Islet precursor cell (in vitro differentiated cells): ENCODE measurements at regions not wholly inside any gene's neighbourhood (a gene's known extent, or its start where the extent isn't known, plus 50 kb on each side); places are given as distances from the start of the nearest gene placed in this dataset.
"Not testable (repeated sequence)": the region's sequence is repeated elsewhere in the genome, so short reads cannot be mapped to it uniquely, and the experiment has no call there.

Source experiments
- DNase-seq: peaks from one replicate; pipeline ENCODE4 v3.0.0-alpha.2; 2018

- DNase-seq: no peak
Measured at GRCh38 chr2:207416900-207417299, 112.9 kb upstream of the CREB1 start.

GRCh38 chr2:207417301-207417718, 112.5 kb upstream of the CREB1 start:
- no peak for DNase-seq

GRCh38 chr2:207418419-207418818, 111.3 kb upstream of the CREB1 start:
- no peak for DNase-seq

- DNase-seq: no peak
Measured at GRCh38 chr2:207419331-207419730, 110.4 kb upstream of the CREB1 start.

GRCh38 chr2:207421671-207422070, 108.1 kb upstream of the CREB1 start:
- DNase-seq: no peak

- DNase-seq: no peak
Measured at GRCh38 chr2:207422380-207422779, 107.4 kb upstream of the CREB1 start.

GRCh38 chr2:207423886-207424285, 105.9 kb upstream of the CREB1 start:
- no peak for DNase-seq

GRCh38 chr2:207427986-207428385, 101.8 kb upstream of the CREB1 start:
- DNase-seq: no peak

- no peak for DNase-seq
Measured at GRCh38 chr2:207428573-207428972, 101.2 kb upstream of the CREB1 start.

- no peak for DNase-seq
Measured at GRCh38 chr2:207432453-207432852, 97.3 kb upstream of the CREB1 start.

GRCh38 chr2:207434306-207434705, 95.5 kb upstream of the CREB1 start:
- no peak for DNase-seq

GRCh38 chr2:207434899-207435465, 94.8 kb upstream of the CREB1 start:
- DNase-seq: no peak

- DNase-seq: no peak
Measured at GRCh38 chr2:207437136-207437523, 92.6 kb upstream of the CREB1 start.

- no peak for DNase-seq
Measured at GRCh38 chr2:207437524-207438143, 92.1 kb upstream of the CREB1 start.

GRCh38 chr2:207438414-207439126, 91.2 kb upstream of the CREB1 start:
- DNase-seq: no peak

GRCh38 chr2:207439881-207440280, 89.9 kb upstream of the CREB1 start:
- not testable (repeated sequence) for DNase-seq

GRCh38 chr2:207444756-207445155, 85.0 kb upstream of the CREB1 start:
- DNase-seq: no peak

- DNase-seq: no peak
Measured at GRCh38 chr2:207446653-207447052, 83.1 kb upstream of the CREB1 start.

- no peak for DNase-seq
Measured at GRCh38 chr2:207448006-207448405, 81.8 kb upstream of the CREB1 start.

- DNase-seq: no peak
Measured at GRCh38 chr2:207449642-207450165, 80.1 kb upstream of the CREB1 start.

GRCh38 chr2:207450186-207450585, 79.6 kb upstream of the CREB1 start:
- no peak for DNase-seq

GRCh38 chr2:207458582-207458981, 71.2 kb upstream of the CREB1 start:
- no peak for DNase-seq

GRCh38 chr2:207459990-207460757, 69.6 kb upstream of the CREB1 start:
- no peak for DNase-seq
